Esophagus squamous epithelium (tissue), 4 donors: ENCODE measurements at regions not wholly inside any gene's neighbourhood (a gene's known extent, or its start where the extent isn't known, plus 50 kb on each side); places are given as distances from the start of the nearest gene placed in this dataset.

ENCODE experiments used
- CTCF ChIP-seq, 6 experiments: fragments of 450-650 bp in 4 of 6; fragments of 200-600 bp in 2 of 6; sonication (generic) in 2 of 6; IDR thresholded peaks; one replicate each; pipeline ENCODE4 v1.5.1; 2016 to 2019; ENCODE audit warnings: antibody characterized with exemption in 6 of 6, mild to moderate bottlenecking in 4 of 6, moderate library complexity in 4 of 6
- POLR2A ChIP-seq, 4 donors: fragments of 450-650 bp; IDR thresholded peaks; one replicate each; pipeline ENCODE4 v1.6.1; 2017; ENCODE audit warnings: antibody characterized with exemption in 4 of 4, mild to moderate bottlenecking in 4 of 4, moderate library complexity in 3 of 4

GRCh38 chr5:72651779-72652178 is 144.6 kb upstream of the ZNF366 start:
- TF ChIP-seq POLR2A (IDR thresholded peaks at IDR 0.05) (no peak), CTCF (IDR thresholded peaks at IDR 0.05) (no peak)
